NCI-H748 treated with DMSO at 0.1 percent for 48 hours (cell line): ENCODE measurements at regions not wholly inside any gene's neighbourhood (a gene's known extent, or its start where the extent isn't known, plus 50 kb on each side); places are given as distances from the start of the nearest gene placed in this dataset.
A peak's percentile ranks its signal among the peaks of the same experiment; 100 is the strongest.

Experiments
- DNase-seq: peaks from one replicate; lab custom pipeline; 2025; lab: John Stamatoyannopoulos, UW

GRCh38 chr1:78797108-78797781 lies 147.6 kb downstream of the IFI44 start:
- DNase-seq: no peak

- no peak for DNase-seq
Observed at GRCh38 chr1:78799926-78800325, 150.3 kb downstream of the IFI44 start.

DNA sequence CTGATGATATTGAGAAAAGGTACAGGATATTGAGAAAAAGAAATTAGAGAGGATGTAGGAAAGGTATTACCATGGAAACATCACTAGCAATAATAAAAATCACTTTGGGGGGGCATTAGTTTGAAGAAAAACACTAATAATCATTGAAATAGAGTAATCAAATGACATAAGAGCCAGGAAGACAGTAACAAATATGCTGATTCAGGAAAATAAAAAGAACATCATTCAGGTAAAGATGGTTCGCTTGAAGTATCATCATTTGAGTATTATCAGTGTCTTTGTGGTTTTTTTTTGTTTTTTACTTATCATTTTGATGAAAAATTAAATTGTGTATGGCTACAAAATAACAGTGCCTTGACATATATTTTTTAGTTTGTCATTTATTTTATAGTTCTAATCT lies 164.5 kb downstream of the IFI44 start:
- DNase-seq: no peak

DNA sequence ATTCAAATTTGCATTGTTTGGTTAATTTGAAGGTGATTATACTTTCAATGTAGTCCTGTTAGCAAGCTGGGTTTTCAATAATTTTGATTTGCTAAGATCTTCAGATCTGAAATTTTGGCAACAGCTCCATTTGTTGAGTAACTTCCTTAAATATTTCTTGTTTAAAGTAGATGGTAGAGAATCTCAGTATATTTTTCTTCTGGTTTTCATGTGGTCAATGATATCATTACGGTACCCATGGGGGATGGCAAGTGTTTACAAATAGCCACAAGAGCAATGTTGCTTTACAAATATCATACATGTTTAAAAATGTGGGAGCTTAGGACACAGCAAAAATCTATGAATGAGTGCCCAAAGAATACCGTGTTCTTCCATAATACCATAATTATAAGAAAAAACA lies 175.9 kb downstream of the IFI44 start:
- no peak for DNase-seq

DNA sequence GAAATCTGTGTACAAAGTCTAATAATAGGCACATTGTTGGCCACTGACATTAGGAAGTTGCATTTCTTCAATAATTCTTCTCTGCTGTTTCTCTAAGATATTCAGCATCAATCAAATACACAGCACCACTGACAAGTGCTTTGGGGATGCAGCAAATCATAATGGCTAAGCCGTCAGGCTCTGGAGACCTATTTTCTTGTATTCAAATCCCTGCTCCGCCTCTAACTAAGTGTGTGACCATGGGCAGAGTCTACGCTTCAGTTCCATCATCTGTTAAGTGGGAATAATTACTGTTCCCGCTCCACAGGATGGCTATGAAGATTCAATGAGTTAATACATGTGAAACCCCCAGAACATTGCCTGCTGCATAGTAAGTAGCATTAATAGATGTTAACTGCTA lies 176.9 kb downstream of the ADGRL4 start:
- DNase-seq: no peak

- DNase-seq: no peak
Observed at GRCh38 chr1:78830321-78830720, 176.2 kb downstream of the ADGRL4 start.

- DNase-seq: no peak
Observed at GRCh38 chr1:78831731-78832360, 174.7 kb downstream of the ADGRL4 start.

GRCh38 chr1:78833491-78833890 lies 173.0 kb downstream of the ADGRL4 start:
- no peak for DNase-seq

- DNase-seq: no peak
Observed at GRCh38 chr1:78834201-78834741, 172.3 kb downstream of the ADGRL4 start.

DNA sequence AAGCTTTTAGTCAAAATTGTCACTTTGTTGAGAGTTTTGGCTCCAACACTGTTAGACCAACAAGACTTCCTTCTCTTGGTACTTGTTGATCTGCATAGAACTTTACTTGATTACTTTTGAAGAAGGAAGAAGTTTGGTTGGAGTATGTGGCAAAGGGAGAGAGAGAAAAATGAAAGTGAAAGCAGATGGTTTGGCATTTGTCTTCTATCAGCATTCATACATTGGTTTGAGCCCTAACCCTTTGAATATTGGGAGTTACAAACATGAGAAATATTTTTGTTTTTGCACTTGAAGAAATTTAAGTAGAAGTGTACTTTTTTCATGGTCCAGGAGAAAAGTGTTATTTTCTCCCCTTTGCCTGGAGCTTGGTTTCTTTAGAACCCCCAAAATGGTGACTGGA lies 169.8 kb downstream of the ADGRL4 start:
- no peak for DNase-seq

DNA sequence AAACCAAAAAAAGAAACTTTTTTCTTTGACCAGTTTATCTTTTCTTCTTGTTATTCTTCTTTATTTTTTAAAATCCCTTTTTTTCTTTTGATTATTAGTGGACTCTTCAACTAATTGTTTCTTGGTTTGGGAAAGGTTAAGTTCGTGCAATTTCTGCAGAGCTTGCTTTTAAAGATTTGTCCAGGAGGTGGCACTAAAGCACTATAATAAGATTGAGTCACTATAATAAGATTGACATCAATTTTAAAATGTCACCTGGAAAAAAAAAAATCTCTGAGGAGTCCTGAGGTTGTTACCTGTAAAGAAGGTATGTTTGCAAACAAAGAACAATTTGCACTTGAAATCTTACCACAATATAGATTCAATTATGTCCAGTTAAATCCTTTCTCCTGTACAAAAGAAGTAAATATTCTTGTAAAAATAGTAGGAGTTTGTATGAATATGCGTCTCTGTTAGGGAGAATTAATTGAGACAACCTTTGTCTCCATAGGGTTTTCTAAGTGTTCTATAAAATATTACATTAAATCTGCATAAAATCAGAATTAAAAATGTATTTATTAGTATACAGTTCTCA lies 166.7 kb downstream of the ADGRL4 start:
- DNase-seq: peak; percentile 44
